ENCODE measurements at regions not wholly inside any gene's neighbourhood (a gene's known extent, or its start where the extent isn't known, plus 50 kb on each side); places are given as distances from the start of the nearest gene placed in this dataset.

DNA sequence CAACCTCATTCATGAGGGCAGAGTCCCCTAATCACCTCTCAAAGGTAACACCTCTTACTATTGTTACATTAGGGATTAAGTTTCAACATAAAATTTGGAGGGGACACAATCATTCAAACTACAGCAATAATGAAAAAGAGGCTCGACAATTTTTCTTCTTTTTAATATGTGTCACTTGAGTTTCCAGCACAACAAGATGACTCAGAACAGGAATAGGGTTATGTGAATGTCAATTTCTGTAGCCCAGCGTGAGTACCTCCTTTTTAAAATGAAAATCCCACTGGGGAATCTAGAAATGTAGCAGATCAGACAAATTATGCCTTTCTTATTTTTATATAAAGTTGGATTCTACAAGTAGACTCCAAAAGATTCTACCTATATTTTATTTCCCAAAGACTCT, 83.7 kb downstream of the ZNF330 start:
- Histone ChIP-seq H3K4me1 (peaks cover 0 to 19% (median 0%) of the 10 kb centered on the region in 9 donors), H3K36me3 (no peaks in the 10 kb centered on the region), H3K9me3 (no peaks in the 10 kb centered on the region), H3K27me3 (no peaks in the 10 kb centered on the region), H3K27ac (no peak overlapping the region), H3K4me3 (no peak overlapping the region)
- 79 to 92% methylated on average over 2 of the region's 2 CpGs for WGBS, 2 donors
- intact Hi-C loops (cut with DNase I): no loop called here
- no peak for DNase-seq
- TF ChIP-seq, protein P1, sequence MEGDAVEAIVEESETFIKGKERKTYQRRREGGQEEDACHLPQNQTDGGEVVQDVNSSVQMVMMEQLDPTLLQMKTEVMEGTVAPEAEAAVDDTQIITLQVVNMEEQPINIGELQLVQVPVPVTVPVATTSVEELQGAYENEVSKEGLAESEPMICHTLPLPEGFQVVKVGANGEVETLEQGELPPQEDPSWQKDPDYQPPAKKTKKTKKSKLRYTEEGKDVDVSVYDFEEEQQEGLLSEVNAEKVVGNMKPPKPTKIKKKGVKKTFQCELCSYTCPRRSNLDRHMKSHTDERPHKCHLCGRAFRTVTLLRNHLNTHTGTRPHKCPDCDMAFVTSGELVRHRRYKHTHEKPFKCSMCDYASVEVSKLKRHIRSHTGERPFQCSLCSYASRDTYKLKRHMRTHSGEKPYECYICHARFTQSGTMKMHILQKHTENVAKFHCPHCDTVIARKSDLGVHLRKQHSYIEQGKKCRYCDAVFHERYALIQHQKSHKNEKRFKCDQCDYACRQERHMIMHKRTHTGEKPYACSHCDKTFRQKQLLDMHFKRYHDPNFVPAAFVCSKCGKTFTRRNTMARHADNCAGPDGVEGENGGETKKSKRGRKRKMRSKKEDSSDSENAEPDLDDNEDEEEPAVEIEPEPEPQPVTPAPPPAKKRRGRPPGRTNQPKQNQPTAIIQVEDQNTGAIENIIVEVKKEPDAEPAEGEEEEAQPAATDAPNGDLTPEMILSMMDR (IDR thresholded peaks at IDR 0.05): no peak
- no peak for ATAC-seq

DNA sequence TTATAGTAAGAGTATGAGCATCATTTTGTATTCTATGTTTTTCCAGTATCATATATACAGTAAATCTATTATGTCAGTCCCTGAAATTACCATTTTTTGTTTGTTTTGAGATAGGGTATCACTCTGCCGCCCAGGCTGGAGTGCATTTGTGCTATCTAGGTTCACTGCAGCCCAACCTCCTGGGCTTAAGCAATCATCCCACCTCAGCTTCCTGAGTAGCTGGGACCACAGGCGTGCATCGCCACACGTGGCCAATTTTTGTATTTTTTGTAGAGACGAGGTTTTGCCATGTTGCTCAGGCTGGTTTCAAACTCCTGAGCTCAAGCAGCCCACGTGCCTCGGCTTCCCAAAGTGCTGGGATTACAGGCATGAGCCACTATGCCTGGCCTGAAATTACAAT, 85.6 kb downstream of the ZNF330 start:
- peaks cover 0 to 15% (median 0%) of the 10 kb centered on the region in 9 donors for H3K4me1 ChIP-seq
- H3K9me3 ChIP-seq: no peaks in the 10 kb centered on the region
- ATAC-seq (no peak), DNase-seq (no peak)
- H3K27me3 ChIP-seq: no peaks in the 10 kb centered on the region
- no peak overlapping the region for H3K4me3 ChIP-seq
- 60 to 67% methylated on average over 7 of the region's 7 CpGs for WGBS, 2 donors
- no peak overlapping the region for H3K27ac ChIP-seq
- TF ChIP-seq, protein P1 (IDR thresholded peaks at IDR 0.05): no peak
- intact Hi-C loops (cut with DNase I): no loop called here
- no peaks in the 10 kb centered on the region for H3K36me3 ChIP-seq

DNA sequence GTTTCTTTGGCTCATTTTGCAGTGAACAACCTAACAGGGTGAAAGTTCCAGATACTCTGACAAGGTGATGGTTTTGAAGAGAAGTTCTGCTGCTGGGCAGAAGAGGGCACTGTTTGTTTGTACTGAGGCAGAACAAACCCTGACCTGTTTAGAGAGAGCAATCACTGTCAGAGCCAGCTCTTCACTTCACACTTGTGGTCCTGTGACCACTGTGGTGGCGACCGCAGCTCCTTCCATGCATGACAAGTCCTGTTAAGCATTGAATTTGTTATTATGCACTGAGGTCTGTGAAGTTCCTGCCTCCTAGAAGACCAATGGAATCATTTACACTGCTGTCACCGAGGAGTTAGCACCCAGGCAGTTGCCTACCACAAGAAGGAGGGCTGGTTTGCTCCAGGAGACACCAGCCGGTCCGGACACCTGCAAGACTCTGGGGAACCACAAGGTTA, 86.6 kb downstream of the ZNF330 start:
- Histone ChIP-seq H3K4me1 (peaks cover 0 to 6% (median 0%) of the 10 kb centered on the region in 9 donors), H3K36me3 (no peaks in the 10 kb centered on the region), H3K9me3 (no peaks in the 10 kb centered on the region), H3K27ac (peak overlapping the region in 6 of 10 donors; percentile 10 to 52 (median 32)), H3K27me3 (no peaks in the 10 kb centered on the region), H3K4me3 (no peak overlapping the region)
- intact Hi-C loops (cut with DNase I): no loop called here
- DNase-seq (peak; percentile 24 to 50), ATAC-seq (peak; percentile 49 to 93 (median 90))
- TF ChIP-seq, protein P1 (IDR thresholded peaks at IDR 0.05): peak; percentile 17 to 83 (median 73)
- WGBS, 2 donors: 23 to 33% methylated on average over 5 of the region's 5 CpGs

DNA sequence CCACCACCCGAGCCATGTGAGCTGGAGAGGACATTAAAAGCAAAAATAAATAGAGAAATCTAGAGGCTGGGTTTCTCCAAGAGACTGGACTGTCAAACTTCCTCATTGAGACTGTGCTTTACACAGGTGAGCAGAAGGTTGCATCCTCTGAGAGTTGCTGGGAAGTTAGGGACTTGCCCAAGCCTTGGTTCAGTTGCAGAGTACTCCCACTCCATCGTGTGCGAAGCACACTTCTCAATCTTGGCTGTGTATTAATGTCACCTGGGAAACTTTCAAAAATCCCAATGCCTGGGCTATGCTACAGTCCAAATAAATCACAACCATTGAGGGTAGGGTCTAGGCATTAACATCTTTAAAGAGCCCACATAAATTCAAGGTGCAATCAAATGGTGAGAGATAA, 89.2 kb downstream of the ZNF330 start:
- ATAC-seq: no peak
- TF ChIP-seq, protein P1 (IDR thresholded peaks at IDR 0.05): no peak
- intact Hi-C loops (cut with DNase I): no loop called here

More for the DNA sequence above, 89.2 kb downstream of the ZNF330 start:
- Histone ChIP-seq H3K36me3 (no peaks in the 10 kb centered on the region), H3K27me3 (no peaks in the 10 kb centered on the region), H3K4me1 (peaks cover 0 to 6% (median 0%) of the 10 kb centered on the region in 9 donors), H3K9me3 (no peaks in the 10 kb centered on the region), H3K27ac (no peak overlapping the region), H3K4me3 (no peak overlapping the region)
- no peak for DNase-seq
- 88 to 90% methylated on average over 3 of the region's 3 CpGs for WGBS, 2 donors

Data from heart right ventricle (tissue), 16 donors.